ENCODE measurements at regions not wholly inside any gene's neighbourhood (a gene's known extent, or its start where the extent isn't known, plus 50 kb on each side); places are given as distances from the start of the nearest gene placed in this dataset.
"Not testable (repeated sequence)": the region's sequence is repeated elsewhere in the genome, so short reads cannot be mapped to it uniquely, and the experiment has no call there.

- intact Hi-C loops (cut with micrococcal nuclease): no loop called here
Observed at GRCh38 chr4:12118651-12119213, 690.0 kb upstream of the HS3ST1 start.

GRCh38 chr4:12116009-12116552 lies 687.4 kb upstream of the HS3ST1 start:
- intact Hi-C loops (cut with micrococcal nuclease): no loop called here

- intact Hi-C loops (cut with micrococcal nuclease): no loop called here
Observed at GRCh38 chr4:12110627-12111026, 681.9 kb upstream of the HS3ST1 start.

GRCh38 chr4:12109056-12109455 lies 680.4 kb upstream of the HS3ST1 start:
- intact Hi-C loops (cut with micrococcal nuclease): not testable (repeated sequence)

- intact Hi-C loops (cut with micrococcal nuclease): no loop called here
Observed at GRCh38 chr4:12105519-12105918, 676.8 kb upstream of the HS3ST1 start.

- intact Hi-C loops (cut with micrococcal nuclease): not testable (repeated sequence)
Observed at GRCh38 chr4:12089920-12090319, 661.2 kb upstream of the HS3ST1 start.

GRCh38 chr4:12084690-12085089 lies 656.0 kb upstream of the HS3ST1 start:
- intact Hi-C loops (cut with micrococcal nuclease): no loop called here

- intact Hi-C loops (cut with micrococcal nuclease): no loop called here
Observed at GRCh38 chr4:12071316-12071715, 642.6 kb upstream of the HS3ST1 start.

GRCh38 chr4:12053966-12054365 lies 625.3 kb upstream of the HS3ST1 start:
- intact Hi-C loops (cut with micrococcal nuclease): no loop called here

GRCh38 chr4:12053556-12053955 lies 624.9 kb upstream of the HS3ST1 start:
- intact Hi-C loops (cut with micrococcal nuclease): no loop called here

GRCh38 chr4:12050357-12050756 lies 621.7 kb upstream of the HS3ST1 start:
- intact Hi-C loops (cut with micrococcal nuclease): no loop called here

- intact Hi-C loops (cut with micrococcal nuclease): loop anchor here (10.0 kb wide), 1 partner anchor 1872 kb away; no protein-coding TSS in a partner anchor
Observed at GRCh38 chr4:12042818-12043217, 614.1 kb upstream of the HS3ST1 start.

- intact Hi-C loops (cut with micrococcal nuclease): loop anchor here (10.0 kb wide), 1 partner anchor 1873 kb away; no protein-coding TSS in a partner anchor
Observed at GRCh38 chr4:12041828-12042227, 613.1 kb upstream of the HS3ST1 start.

GRCh38 chr4:12036450-12036849 lies 607.8 kb upstream of the HS3ST1 start:
- intact Hi-C loops (cut with micrococcal nuclease): no loop called here

- intact Hi-C loops (cut with micrococcal nuclease): no loop called here
Observed at GRCh38 chr4:12028258-12028657, 599.6 kb upstream of the HS3ST1 start.

- intact Hi-C loops (cut with micrococcal nuclease): no loop called here
Observed at GRCh38 chr4:12022409-12022808, 593.7 kb upstream of the HS3ST1 start.

- intact Hi-C loops (cut with micrococcal nuclease): no loop called here
Observed at GRCh38 chr4:12016729-12017128, 588.0 kb upstream of the HS3ST1 start.

GRCh38 chr4:12005471-12005870 lies 576.8 kb upstream of the HS3ST1 start:
- intact Hi-C loops (cut with micrococcal nuclease): no loop called here

GRCh38 chr4:11996581-11996980 lies 567.9 kb upstream of the HS3ST1 start:
- intact Hi-C loops (cut with micrococcal nuclease): not testable (repeated sequence)

GRCh38 chr4:11976726-11977263 lies 548.1 kb upstream of the HS3ST1 start:
- intact Hi-C loops (cut with micrococcal nuclease): no loop called here

GRCh38 chr4:11973270-11973669 lies 544.6 kb upstream of the HS3ST1 start:
- intact Hi-C loops (cut with micrococcal nuclease): no loop called here

GRCh38 chr4:11970754-11971153 lies 542.1 kb upstream of the HS3ST1 start:
- intact Hi-C loops (cut with micrococcal nuclease): no loop called here

GRCh38 chr4:11966782-11967181 lies 538.1 kb upstream of the HS3ST1 start:
- intact Hi-C loops (cut with micrococcal nuclease): no loop called here
